ENCODE measurements at regions not wholly inside any gene's neighbourhood (a gene's known extent, or its start where the extent isn't known, plus 50 kb on each side); places are given as distances from the start of the nearest gene placed in this dataset.

- ChIA-PET CTCF (no interaction called here), POLR2A (no interaction called here)
- Histone ChIP-seq H3K27me3 (replicated peaks; ENCODE audit: control insufficient read depth, insufficient read depth, low read length) (no peaks in the 10 kb centered on the region), H3K4me3 (ENCODE audit: low read depth, low read length) (no peak overlapping the region), H3K9me3 (0 out of 2 replicates have a peak, but pooled peaks cover 5% of the 10 kb centered on the region), H3K36me3 (ENCODE audit: control insufficient read depth, insufficient read depth, low read length) (no peaks in the 10 kb centered on the region), H3K4me1 (no peaks in the 10 kb centered on the region)
- no peak overlapping the region for H3K4me3 Mint-ChIP-seq (ENCODE audit: unreplicated experiment)
- BruUV-seq (replicated peaks) = no TSS peak
- H3K4me1 Mint-ChIP-seq (ENCODE audit: low read depth, unreplicated experiment) = no peaks in the 10 kb centered on the region
- intact Hi-C loops (cut with micrococcal nuclease; ENCODE audit: unreplicated experiment) = no loop called here
- no peak for TF ChIP-seq CTCF (IDR thresholded peaks at IDR 0.05; ENCODE audit: insufficient read depth in 1 of 2, low read depth in 1 of 2, low read length in 1 of 2, severe bottlenecking in 1 of 2, unreplicated experiment in 1 of 2)
- no peaks in the 10 kb centered on the region for H3K36me3 Mint-ChIP-seq (ENCODE audit: insufficient read depth, unreplicated experiment)
- no peak for DNase-seq
- no peak overlapping the region for H3K27ac Mint-ChIP-seq (ENCODE audit: unreplicated experiment)
- peaks cover 16% of the 10 kb centered on the region for H3K9me3 Mint-ChIP-seq (ENCODE audit: unreplicated experiment)
- H3K27me3 Mint-ChIP-seq (ENCODE audit: insufficient read depth, unreplicated experiment) = no peaks in the 10 kb centered on the region
Observed at GRCh38 chr11:30758946-30759504, 172.9 kb upstream of the MPPED2 start.

GRCh38 chr11:30758518-30758917, 172.4 kb upstream of the MPPED2 start:
- Histone ChIP-seq H3K9me3 (0 out of 2 replicates have a peak, but pooled peaks cover 5% of the 10 kb centered on the region), H3K4me3 (ENCODE audit: low read depth, low read length) (no peak overlapping the region), H3K4me1 (no peaks in the 10 kb centered on the region), H3K27me3 (replicated peaks; ENCODE audit: control insufficient read depth, insufficient read depth, low read length) (no peaks in the 10 kb centered on the region), H3K36me3 (ENCODE audit: control insufficient read depth, insufficient read depth, low read length) (no peaks in the 10 kb centered on the region)
- no TSS peak for BruUV-seq (replicated peaks)
- no peaks in the 10 kb centered on the region for H3K36me3 Mint-ChIP-seq (ENCODE audit: insufficient read depth, unreplicated experiment)
- no peak for TF ChIP-seq CTCF (IDR thresholded peaks at IDR 0.05; ENCODE audit: insufficient read depth in 1 of 2, low read depth in 1 of 2, low read length in 1 of 2, severe bottlenecking in 1 of 2, unreplicated experiment in 1 of 2)
- ChIA-PET POLR2A (no interaction called here), CTCF (no interaction called here)
- no peak for DNase-seq
- peaks cover 16% of the 10 kb centered on the region for H3K9me3 Mint-ChIP-seq (ENCODE audit: unreplicated experiment)
- no peaks in the 10 kb centered on the region for H3K4me1 Mint-ChIP-seq (ENCODE audit: low read depth, unreplicated experiment)
- no peaks in the 10 kb centered on the region for H3K27me3 Mint-ChIP-seq (ENCODE audit: insufficient read depth, unreplicated experiment)
- no peak overlapping the region for H3K27ac Mint-ChIP-seq (ENCODE audit: unreplicated experiment)
- intact Hi-C loops (cut with micrococcal nuclease; ENCODE audit: unreplicated experiment) = no loop called here
- no peak overlapping the region for H3K4me3 Mint-ChIP-seq (ENCODE audit: unreplicated experiment)

DNA sequence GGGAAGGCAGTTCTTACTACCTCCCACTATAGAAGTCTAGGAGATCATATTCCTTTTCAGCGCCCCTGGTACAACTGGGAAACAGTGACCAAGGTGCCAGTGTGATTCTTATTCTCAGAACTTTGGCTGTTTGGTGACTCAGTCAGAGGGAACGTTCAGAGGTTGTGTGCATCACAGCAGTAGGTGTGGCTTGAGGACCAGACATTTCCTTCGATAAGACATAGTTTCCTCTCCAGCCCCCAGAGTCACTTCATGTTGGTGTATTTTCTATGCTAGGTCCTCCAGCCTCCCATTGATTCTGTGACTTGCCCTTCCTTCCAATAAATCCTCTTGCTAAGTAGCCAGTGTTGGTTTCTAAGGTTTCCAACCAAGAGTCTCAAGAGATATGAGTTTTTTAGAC, 171.9 kb upstream of the MPPED2 start:
- intact Hi-C loops (cut with micrococcal nuclease; ENCODE audit: unreplicated experiment) = no loop called here
- H3K4me1 ChIP-seq = no peaks in the 10 kb centered on the region
- 0 out of 2 replicates have a peak, but pooled peaks cover 5% of the 10 kb centered on the region for H3K9me3 ChIP-seq
- no peaks in the 10 kb centered on the region for H3K36me3 ChIP-seq (ENCODE audit: control insufficient read depth, insufficient read depth, low read length)
- Mint-ChIP-seq H3K27me3 (ENCODE audit: insufficient read depth, unreplicated experiment) (no peaks in the 10 kb centered on the region), H3K36me3 (ENCODE audit: insufficient read depth, unreplicated experiment) (no peaks in the 10 kb centered on the region), H3K9me3 (ENCODE audit: unreplicated experiment) (peaks cover 12% of the 10 kb centered on the region), H3K4me3 (ENCODE audit: unreplicated experiment) (no peak overlapping the region), H3K27ac (ENCODE audit: unreplicated experiment) (no peak overlapping the region), H3K4me1 (ENCODE audit: low read depth, unreplicated experiment) (no peaks in the 10 kb centered on the region)
- ChIA-PET CTCF (no interaction called here), POLR2A (no interaction called here)
- H3K4me3 ChIP-seq (ENCODE audit: low read depth, low read length) = no peak overlapping the region
- no peaks in the 10 kb centered on the region for H3K27me3 ChIP-seq (replicated peaks; ENCODE audit: control insufficient read depth, insufficient read depth, low read length)
- no TSS peak for BruUV-seq (replicated peaks)
- no peak for DNase-seq
- no peak for TF ChIP-seq CTCF (IDR thresholded peaks at IDR 0.05; ENCODE audit: insufficient read depth in 1 of 2, low read depth in 1 of 2, low read length in 1 of 2, severe bottlenecking in 1 of 2, unreplicated experiment in 1 of 2)

All from Caco-2 (cell line).